CD4-positive, alpha-beta T cell treated with Interleukin-1 beta for 1 hour (primary cell): ENCODE measurements at regions not wholly inside any gene's neighbourhood (a gene's known extent, or its start where the extent isn't known, plus 50 kb on each side); places are given as distances from the start of the nearest gene placed in this dataset.
"Not testable (repeated sequence)": the region's sequence is repeated elsewhere in the genome, so short reads cannot be mapped to it uniquely, and the experiment has no call there.

Experiments used
- DNase-seq, 2 donors: peaks; one replicate each; pipeline ENCODE4 v3.0.0-alpha.2; 2020 to 2022

DNA sequence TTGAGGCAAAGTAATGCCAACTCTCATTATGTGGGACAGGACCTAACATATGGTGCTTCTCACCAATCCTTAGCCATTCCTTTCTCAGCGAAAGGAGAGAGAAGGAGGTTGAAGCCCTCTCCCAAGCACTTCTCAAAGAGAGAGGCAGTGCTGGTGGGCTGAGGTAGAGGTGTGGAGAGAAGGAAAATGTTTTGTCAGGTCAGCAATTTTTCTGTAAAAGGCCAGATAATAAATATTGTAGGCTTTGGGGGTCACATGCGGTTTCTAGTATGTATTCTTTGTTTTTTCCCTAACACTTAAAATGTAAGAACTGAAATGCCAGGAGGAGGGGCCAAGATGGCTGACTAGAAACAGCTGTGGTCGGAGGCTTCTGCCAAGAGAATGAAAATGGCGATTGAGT, 225.0 kb upstream of the NPY start:
- DNase-seq, result no peak

DNA sequence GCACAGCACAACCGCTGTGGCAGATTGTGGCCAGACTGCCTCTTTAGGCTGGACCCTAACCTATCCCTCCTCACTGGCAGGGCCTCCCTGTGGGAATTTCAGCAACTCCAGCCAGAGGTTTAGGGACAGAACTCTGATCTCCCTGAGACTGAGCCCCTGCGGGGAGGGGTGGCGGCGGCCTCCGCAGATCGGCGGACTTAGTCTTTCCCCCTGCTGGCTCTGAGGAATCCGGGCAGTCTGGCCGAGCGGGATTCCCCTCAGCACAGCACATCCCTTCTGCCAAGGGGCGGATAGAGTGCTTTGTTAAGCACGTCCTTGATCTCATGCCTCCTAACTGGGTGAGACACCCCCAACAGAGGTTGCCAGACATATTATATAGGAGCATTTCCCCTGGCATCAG, 224.2 kb upstream of the NPY start:
- no peak for DNase-seq

DNA sequence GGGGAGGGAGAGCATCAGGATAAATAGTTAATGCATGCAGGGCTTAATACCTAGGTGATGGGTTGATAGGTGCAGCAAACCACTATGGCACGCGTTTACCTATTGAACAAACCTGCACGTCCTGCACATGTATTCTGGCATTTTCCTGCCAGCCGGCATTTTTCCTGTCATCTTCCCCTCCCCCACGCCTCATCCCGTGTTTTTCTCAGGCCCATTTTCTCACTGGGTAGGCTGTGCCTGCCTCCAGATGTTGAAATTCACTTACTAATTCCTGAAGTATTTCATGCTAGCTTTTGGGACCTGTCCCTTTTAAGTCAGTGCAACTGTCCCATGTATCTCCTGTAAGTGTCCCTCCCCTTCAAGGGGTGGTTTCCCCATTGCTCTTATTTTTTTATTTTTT, 220.3 kb upstream of the NPY start:
- DNase-seq, result no peak

DNA sequence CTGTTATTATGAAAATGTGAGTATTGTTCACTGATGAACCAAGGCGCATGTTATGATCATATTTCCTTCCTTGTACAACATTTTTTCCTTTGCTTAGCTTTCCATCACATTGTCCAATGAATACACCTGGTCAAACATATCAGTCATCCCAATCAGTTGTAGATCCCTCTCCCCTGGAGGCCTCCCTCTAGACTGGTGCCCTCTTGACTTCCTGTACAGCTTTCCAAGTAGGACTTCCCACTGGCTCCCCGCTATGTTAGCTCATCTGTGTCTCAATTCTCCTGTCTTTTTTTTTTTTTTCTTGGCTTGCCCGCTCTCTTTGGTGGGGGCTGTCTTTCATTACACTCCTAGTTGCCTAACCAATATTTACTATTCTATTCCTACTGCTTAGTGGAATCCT, 214.2 kb upstream of the NPY start:
- no peak for DNase-seq

DNA sequence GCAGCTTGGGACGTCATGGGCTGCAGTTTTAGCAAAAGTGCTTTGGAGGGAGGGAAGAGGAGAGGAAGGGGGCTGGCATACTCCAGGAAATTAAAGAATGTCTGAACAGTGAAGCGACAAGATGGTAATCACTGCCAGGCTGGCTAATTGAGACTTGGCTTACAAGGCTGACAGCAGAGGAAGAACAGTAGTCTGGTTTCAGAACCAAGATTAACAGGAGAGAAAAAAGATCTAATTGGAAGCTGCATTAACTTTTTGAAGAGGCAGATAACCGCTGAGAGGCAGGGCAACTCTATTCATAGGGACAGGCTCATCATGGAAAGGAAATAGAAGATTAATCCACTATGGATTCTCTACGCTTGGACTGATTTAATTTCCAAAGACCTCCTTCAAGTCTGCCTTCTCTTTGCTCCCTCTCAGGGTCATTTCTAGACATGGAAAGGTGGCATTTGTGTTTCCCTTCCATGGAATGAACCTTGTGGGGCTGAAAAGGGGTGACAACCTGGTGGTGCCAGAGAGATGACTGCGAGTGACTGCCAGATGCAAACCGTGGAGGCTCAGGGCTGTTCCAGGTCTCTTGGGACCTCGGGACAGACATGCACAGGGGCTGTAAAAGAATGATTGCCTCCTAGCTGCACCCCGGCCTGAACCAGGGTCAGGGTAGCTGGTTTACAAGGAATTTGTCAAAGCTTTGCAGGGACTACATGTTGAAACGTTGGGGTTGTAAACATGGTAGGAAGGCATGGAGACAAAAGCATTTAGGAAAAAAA, 210.2 kb upstream of the NPY start:
- no peak for DNase-seq

DNA sequence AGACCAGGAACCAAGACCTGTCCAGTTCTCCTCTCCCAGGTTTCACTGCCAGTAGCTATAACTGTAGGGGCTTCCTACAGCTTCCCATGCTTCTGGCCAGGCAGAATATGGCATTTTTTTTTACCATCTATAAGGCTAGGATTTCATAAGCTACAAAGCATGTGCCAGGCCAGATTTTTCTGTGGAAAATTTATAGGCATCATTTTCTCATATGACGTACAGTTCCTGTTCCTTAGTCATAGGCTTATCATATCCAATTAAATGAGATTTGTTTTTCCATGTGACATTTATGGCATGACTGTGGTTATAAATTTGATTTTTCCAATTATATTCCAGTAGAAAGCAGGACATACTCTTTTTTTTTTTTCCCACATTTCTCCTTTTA, 208.6 kb upstream of the NPY start:
- no peak for DNase-seq

DNA sequence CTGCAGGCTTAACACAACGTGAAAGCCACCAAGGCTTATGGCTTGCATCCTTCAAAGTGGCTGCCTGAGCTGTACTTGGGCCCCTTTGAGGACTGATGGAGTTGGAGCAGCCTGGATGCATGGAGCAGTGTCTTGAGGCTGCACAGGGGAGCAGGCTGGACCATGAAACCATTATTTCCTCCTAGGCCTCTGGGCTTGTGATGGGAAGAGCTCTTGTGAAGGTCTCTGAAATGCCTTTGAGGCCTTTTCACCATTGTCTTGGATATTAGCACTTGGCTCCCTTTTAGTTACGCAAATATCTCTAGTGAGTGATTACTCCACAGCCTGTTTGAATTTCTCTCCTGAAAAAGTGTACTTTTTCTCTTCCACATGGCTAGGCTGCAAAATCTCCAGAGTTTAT, 201.2 kb upstream of the NPY start:
- no peak for DNase-seq

DNA sequence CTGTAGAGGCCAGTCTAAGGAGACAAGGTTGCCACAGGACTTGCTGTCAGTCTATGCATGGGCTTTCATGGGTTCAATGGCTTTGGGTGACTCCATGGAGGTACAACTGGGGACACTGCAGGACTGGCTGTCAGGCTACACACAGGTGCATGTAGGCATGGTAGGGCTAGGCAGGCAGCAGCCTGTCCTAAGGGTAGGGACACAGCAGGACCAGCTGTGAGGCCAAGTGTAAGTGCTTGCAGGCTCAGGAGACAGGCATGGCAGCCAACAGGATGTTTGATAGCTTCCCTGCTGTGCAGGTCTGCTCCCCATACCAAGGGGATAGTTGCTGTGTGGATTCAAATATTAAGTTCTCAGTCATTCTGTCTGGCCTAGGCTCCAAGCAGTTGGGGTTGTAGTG, 181.0 kb upstream of the NPY start:
- no peak for DNase-seq

DNA sequence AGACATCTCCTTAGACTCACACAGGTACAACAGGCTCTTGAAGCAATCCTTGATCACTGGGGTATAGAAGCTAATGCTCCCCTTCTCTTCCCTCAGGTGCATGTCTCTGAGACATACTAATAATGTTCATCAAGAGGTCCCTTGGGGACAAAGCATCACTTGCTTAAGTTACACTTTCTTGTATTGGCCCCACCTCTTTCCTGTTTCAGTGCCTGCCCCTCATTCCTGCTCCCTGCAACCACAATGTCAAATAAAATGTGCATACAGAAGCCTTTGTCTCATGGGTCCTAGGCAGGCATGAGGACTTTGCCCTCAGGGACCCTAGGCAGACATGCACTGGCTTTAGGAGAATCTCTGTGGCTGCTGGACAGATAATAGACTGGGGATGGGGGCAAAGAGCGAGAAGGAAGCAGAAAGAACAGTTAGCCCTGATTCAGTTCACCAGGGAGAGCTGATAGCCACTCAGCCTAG, 175.0 kb upstream of the NPY start:
- DNase-seq, result no peak

DNA sequence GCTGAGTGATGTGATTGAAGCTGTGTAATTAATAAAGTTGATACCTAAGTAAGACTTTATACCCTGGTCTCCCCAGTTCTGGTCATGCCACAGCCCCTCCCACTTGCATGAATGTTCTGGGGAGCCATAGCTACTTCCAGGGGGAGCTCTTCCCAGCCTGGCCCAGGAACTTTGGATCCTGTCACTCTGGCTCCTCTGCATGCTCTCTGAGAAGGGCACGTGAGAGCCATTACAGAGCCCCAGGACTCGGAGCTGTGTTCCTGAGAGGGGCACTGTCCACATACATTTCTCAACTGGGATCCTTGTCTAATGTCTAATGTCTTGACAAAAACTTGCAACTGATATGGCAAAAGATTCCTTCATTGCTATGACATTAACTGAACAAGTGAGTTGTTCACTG, 173.9 kb upstream of the NPY start:
- DNase-seq, result no peak

DNA sequence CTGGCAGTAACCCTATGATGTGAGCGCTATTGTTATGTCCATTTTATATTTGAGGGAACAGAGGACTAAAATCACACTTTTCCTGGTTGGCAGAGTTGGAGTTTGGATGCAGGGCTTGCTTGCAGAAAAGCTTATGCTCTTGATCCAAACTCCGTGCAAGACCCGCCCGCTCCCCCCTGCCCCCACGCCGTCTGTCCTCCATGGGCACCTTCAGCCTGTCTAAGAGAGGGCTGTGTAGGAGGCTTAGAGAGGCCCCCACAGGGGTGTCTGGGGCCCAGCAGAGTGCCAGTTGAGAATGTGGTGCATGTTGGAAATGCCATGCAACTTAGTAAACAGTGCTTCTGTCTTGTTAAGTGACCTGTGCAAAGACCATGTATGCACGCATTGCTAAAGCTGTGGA, 170.5 kb upstream of the NPY start:
- DNase-seq, result no peak

DNA sequence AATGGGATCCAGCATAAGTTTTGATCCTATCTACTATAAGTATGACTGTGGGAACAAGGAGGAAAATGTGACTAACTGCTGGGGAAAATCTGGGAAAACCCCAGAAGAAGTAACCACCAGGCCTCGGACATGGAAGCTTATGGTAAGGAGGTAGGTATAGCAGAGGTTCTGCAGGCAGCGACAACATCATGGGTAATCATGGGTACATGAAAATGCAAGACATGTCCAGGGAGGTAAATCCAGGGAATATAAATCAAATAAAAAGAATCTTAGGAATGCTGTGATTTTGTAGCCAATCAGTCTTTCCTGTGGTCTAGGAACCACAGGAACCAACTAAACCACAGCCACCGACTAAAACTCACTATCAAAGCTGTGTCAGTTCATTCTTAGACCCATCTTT, 168.3 kb upstream of the NPY start:
- no peak for DNase-seq

DNA sequence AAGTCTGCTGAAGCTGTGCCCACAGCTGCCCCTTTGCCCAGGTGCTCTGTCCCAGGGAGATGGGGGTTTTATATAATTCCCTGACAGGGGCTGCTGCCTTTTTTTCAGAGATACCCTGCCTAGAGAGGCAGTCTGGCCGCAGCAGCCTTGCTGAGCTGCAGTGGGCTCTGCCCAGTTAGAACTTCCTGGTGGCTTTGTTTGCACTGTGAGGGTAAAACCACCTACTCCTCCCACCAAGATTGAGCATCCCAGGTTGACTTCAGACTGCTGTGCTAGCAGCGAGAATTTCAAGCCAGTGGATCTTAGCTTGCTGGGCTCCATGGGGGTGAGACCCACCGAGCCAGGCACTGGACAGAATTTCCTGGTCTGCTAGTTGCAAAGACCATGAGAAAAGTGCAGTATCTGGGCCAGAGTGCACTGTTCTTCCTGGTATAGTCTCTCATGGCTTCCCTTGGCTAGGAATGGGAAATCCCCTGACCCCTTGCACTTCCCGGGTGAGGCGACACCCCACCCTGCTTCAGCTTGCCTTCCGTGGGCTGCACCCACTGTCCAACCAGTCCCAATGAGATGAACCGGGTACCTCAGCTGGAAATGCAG, 166.0 kb upstream of the NPY start:
- not testable (repeated sequence) for DNase-seq

DNA sequence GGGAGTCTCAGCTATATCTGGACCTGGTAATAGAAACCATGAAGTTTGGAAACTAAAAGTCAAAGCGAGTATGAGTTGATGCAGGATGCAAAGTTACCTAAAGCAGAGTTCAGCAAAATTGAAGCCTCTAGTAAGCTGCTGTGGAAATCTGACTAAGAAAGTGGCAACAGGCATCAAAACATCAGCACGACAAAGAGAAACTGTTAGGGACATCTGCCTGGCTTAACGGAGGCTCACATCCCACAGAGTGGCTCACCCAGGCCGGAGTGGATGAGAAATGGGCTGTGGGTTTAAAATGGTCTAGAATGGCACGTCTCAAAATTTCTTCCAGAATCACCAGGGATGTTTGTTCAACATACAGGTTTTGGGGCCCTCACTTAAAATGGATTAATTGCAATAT, 164.1 kb upstream of the NPY start:
- no peak for DNase-seq

DNA sequence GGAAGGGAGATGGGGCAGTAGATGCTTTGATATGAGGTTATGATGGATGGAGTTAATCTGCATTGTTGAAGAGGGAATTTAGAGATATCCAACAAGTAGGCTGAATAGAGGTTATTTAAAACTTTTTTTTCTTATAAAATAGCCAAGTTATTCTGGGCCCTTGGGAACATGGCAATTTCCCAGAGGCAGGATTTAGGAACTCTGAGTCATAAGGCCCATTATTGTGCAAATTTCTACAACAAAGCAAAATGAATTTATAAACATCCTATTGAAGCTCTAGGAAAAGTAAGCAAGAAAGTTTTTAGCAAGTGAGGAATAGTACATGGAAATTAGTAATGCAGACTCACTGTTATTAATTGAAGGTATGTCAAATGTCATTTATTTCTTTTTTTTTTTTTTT, 160.9 kb upstream of the NPY start:
- no peak for DNase-seq

DNA sequence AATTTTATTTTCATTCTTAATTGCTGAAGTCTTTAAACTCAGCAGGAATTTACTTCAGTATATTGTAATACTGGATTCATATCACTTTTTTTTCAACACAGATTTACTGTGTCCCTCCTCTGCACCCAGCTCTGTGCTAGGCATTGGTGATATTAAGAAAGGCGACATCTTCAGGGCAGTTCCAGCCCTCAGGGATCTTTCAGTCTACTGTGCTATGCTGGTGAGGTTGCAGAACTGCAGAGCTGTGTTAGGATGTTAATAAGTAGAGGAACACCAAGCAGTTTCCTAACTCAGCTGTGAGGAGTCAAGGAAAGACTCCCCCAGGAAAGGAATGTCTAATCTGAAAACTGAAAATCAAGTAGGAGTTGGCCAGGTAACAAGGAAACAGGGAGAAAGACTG, 158.2 kb upstream of the NPY start:
- DNase-seq, result no peak

DNA sequence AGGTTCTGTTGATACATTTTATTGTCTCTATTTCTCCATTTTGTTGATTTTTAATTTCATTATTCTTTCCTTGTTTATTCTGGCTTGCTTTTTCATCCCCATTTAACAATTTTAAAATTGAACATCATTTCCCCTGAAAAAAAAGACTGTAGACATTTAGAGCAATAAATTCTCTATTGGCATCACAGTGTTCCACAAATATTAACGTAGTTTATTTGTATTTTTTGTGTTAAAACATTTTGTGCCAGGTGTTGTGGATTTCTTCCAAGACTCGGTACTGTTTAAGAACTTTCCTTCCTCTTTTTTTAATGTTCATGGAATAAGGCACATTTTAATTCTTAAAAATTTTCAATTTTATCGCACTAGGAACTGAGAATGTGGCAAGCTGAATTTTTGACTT, 156.1 kb upstream of the NPY start:
- DNase-seq, result no peak

DNA sequence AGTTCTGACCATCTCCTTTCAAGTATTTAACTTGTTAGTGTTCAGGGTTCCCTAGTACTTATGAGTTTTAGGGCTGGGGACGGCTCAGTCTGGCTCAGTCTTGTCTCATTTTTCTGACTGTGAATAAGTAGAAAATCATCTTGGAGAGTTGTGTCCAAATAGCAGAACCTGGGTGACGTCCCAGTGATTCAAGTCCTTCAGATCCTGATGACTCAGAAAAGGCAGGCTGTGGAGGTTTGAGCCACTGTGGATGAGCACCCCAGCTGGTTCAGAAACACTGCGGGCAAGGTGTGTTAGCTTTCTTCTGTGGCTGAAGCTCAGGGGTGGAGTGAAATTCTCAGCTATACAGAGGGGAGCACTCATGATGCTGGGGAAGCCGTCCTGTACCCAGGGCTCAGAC, 154.4 kb upstream of the NPY start:
- no peak for DNase-seq

DNA sequence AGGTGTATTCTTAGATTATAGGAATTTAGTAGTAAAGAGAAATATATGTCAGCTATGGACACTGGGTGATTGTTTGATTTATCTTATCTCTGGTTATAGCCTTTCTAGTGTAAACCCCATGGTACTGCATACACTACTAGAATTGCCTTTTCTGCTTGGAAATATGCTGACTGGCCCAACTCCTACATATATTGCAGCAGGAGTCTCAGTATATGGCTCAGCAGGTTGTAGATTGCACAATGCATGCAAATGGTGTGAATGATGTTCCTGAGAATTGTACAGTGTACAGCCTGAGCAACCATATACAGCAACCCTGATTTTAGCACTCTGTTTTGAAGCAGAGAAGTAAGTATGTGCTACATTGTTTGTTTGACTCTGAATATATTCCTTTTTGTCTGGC, 153.4 kb upstream of the NPY start:
- no peak for DNase-seq

DNA sequence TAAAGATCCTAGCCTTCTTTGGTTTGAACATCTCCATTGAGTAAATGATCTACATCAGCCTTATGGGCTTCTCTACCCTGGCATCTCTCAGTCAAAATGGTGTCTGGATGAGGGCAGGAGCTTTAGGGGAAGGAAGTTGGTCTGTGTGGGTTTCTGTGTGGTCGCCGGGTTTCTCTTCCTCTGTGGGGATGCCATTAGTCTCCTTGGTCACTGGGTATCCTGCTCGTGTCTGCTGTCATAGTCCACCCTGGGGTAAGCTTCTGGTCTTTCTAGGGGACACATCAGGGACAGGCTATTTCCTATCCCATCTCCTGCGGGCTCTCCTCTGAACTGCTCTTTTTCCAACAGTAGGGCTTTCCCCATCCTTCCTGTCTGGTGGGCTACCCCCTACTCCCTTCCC, 150.3 kb upstream of the NPY start:
- DNase-seq, result no peak

DNA sequence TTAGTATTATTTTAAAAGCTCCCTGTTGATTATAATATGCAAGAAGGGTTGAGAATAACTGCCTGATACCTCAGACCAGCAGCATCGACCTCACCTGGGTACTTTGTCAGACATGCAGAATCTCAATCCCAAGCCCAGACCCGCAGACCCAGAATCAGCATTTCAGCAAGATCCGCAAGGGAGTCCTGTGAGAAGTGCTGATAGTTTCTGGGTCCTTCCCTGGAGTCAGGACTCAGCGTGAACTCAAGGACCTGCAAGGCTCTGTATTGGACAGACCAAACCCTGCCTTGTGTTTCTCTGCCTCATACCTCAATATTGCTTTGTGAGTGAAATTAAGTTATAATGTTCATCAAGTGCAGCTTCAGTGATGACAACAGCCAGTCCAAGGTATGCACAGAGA, 149.5 kb upstream of the NPY start:
- DNase-seq, result no peak

DNA sequence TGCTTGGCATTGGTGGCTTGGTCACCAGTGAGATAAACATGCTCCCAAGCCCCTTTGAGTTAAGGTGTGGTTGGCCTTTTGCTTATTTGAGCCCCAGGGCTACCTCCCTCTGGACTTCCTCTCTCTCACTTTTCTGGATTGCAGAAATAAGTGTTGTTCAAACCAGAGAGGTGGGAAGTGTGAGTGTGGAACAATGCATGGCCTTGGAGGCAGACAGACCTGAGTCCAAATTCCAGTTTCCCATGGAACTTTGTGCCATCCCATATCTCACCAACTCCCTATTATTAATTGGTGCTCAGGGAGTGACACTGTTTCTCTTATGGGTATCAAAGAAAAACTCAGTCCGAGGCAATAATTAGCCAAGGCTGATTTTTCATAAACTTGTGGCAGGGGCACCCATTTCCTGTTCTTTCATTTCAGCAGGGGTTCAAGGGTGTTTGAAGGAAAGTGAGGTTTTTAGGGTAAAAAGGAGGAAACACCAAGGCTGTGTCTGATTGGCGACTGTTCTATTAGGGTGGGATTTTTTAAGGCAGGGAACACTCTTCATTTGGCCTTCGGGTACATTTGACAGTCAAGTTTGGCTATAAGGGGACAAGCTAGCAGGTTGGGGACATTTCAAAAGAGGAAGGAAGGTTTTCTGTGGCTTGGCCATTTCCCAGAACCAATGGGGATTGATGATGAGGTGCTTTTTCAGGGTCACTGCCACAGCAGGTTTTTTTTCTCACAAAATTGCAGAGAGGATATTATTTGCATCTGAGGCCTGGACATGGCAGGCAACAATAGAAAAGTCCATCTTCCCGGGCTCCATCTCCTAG, 148.8 kb upstream of the NPY start:
- DNase-seq, result no peak

DNA sequence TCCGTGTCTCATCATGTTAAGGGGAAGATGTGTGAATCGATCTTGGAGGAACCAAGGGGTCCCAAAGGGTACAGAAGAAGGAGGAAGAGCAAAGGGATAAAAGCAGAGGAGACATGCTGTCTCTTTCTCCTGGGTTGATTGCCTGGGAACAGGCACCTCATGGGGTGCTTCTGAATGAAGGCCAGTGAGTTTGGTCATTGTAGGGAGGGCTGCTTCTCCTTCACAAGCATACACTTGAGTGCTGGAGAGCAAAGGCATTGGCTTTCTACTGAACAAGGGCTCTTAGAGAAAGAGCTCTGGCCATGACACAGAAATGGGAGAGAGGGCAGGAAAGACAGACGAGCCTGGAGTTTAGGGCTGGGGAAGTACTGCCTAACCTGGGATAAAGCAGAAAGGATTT, 146.7 kb upstream of the NPY start:
- no peak for DNase-seq

DNA sequence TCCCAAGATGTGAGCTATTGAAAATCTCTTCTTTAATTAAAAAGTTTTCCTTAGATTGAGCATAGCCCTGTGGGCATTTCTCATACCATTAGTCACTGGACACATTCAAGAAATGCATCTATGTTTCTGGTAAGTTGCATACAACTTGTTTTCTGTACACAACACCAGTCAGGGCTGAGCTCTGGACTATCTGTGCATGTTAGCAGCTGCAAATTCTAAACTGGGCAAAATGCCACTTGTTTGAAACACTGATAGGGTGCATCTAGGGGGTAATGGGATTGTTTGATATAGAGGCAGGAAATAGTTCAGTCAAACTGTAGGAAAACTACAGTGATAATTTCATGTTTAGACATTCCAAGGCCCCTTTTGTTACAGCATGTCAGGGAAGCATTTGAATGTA, 145.6 kb upstream of the NPY start:
- DNase-seq, result no peak
